ENCODE measurements at regions not wholly inside any gene's neighbourhood (a gene's known extent, or its start where the extent isn't known, plus 50 kb on each side); places are given as distances from the start of the nearest gene placed in this dataset.

- Histone ChIP-seq H3K9me3 (no peaks in the 10 kb centered on the region), H3K36me3 (no peaks in the 10 kb centered on the region), H3K27me3 (no peaks in the 10 kb centered on the region), H3K4me3 (no peak overlapping the region), H3K27ac (no peak overlapping the region), H3K4me1 (peaks cover 4% of the 10 kb centered on the region)
- WGBS: 42% methylated on average over 8 of the region's 8 CpGs
- DNase-seq (ENCODE audit: low spot score in 2 of 2): no peak
- TF ChIP-seq CTCF (IDR thresholded peaks at IDR 0.05): no peak
- TF ChIP-seq POLR2AphosphoS5 (IDR thresholded peaks at IDR 0.05): no peak
- no peak for TF ChIP-seq EP300 (IDR thresholded peaks at IDR 0.05)
- no peak for TF ChIP-seq POLR2A (IDR thresholded peaks at IDR 0.05)
These were observed 213.2 kb upstream of the RHOBTB1 start for GRCh38 chr10:61157182-61157581.

- TF ChIP-seq CTCF (IDR thresholded peaks at IDR 0.05) (no peak), POLR2A (IDR thresholded peaks at IDR 0.05) (no peak), EP300 (IDR thresholded peaks at IDR 0.05) (no peak), POLR2AphosphoS5 (IDR thresholded peaks at IDR 0.05) (no peak)
- no peak for DNase-seq (ENCODE audit: low spot score in 2 of 2)
- 60% methylated on average over 3 of the region's 3 CpGs for WGBS
These were observed 209.8 kb upstream of the RHOBTB1 start for GRCh38 chr10:61153771-61154170.

GRCh38 chr10:61151059-61151458 lies 207.1 kb upstream of the RHOBTB1 start:
- Histone ChIP-seq H3K4me3 (no peak overlapping the region), H3K4me1 (no peaks in the 10 kb centered on the region), H3K27me3 (no peaks in the 10 kb centered on the region), H3K27ac (no peak overlapping the region), H3K36me3 (no peaks in the 10 kb centered on the region), H3K9me3 (no peaks in the 10 kb centered on the region)
- TF ChIP-seq POLR2AphosphoS5 (IDR thresholded peaks at IDR 0.05): no peak
- no peak for TF ChIP-seq EP300 (IDR thresholded peaks at IDR 0.05)
- no peak for TF ChIP-seq CTCF (IDR thresholded peaks at IDR 0.05)
- no peak for TF ChIP-seq POLR2A (IDR thresholded peaks at IDR 0.05)
- WGBS: 87% methylated on average over 1 of the region's 1 CpG
- no peak for DNase-seq (ENCODE audit: low spot score in 2 of 2)

More at GRCh38 chr10:61153771-61154170, 209.8 kb upstream of the RHOBTB1 start:
- Histone ChIP-seq H3K9me3 (no peaks in the 10 kb centered on the region), H3K27me3 (no peaks in the 10 kb centered on the region), H3K27ac (no peak overlapping the region), H3K36me3 (no peaks in the 10 kb centered on the region), H3K4me3 (no peak overlapping the region), H3K4me1 (no peaks in the 10 kb centered on the region)

GRCh38 chr10:61148451-61148850 lies 204.5 kb upstream of the RHOBTB1 start:
- DNase-seq (ENCODE audit: low spot score in 2 of 2): no peak
- no peaks in the 10 kb centered on the region for H3K27me3 ChIP-seq
- H3K4me1 ChIP-seq: no peaks in the 10 kb centered on the region
- TF ChIP-seq EP300 (IDR thresholded peaks at IDR 0.05): no peak
- no peak for TF ChIP-seq CTCF (IDR thresholded peaks at IDR 0.05)
- TF ChIP-seq POLR2AphosphoS5 (IDR thresholded peaks at IDR 0.05): no peak
- TF ChIP-seq POLR2A (IDR thresholded peaks at IDR 0.05): no peak
- H3K27ac ChIP-seq: no peak overlapping the region
- H3K36me3 ChIP-seq: no peaks in the 10 kb centered on the region
- no peaks in the 10 kb centered on the region for H3K9me3 ChIP-seq
- H3K4me3 ChIP-seq: no peak overlapping the region

- H3K4me3 ChIP-seq: no peak overlapping the region
- H3K4me1 ChIP-seq: peaks cover 10% of the 10 kb centered on the region
- DNase-seq (ENCODE audit: low spot score in 2 of 2): no peak
- no peak overlapping the region for H3K27ac ChIP-seq
- H3K36me3 ChIP-seq: no peaks in the 10 kb centered on the region
- TF ChIP-seq CTCF (IDR thresholded peaks at IDR 0.05) (no peak), EP300 (IDR thresholded peaks at IDR 0.05) (no peak), POLR2AphosphoS5 (IDR thresholded peaks at IDR 0.05) (no peak), POLR2A (IDR thresholded peaks at IDR 0.05) (no peak)
- no peaks in the 10 kb centered on the region for H3K27me3 ChIP-seq
- 93% methylated on average over 1 of the region's 1 CpG for WGBS
- H3K9me3 ChIP-seq: no peaks in the 10 kb centered on the region
These were observed 199.0 kb upstream of the RHOBTB1 start for GRCh38 chr10:61142987-61143386.

Data from suprapubic skin (tissue), 4 donors.